ENCODE measurements at regions not wholly inside any gene's neighbourhood (a gene's known extent, or its start where the extent isn't known, plus 50 kb on each side); places are given as distances from the start of the nearest gene placed in this dataset.

DNA sequence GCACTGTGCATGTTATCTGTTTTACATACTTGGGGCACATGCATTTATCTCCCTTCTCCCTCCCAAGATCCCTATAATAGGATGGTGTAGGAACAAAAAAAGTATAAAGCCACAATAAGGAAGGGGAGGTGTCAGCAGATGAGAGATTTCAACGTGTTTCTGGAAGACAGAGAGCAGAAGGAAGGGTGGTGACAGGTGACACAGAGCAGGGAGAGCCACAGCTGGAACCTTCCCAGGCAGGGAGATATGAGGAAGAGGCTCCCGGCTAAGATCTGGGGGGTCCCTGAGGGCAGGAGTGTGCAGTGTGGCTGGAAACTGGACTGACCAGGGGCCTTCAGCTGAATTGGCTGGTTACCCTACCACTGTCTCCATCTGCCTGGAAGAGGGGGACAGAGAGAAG is 107.4 kb downstream of the BCOR start:
- H3K27ac Mint-ChIP-seq, result no peak overlapping the region
- Histone ChIP-seq H3K27me3 (ENCODE audit: insufficient read depth, low read length) (no peaks in the 10 kb centered on the region), H3K9ac (ENCODE audit: extremely low read depth, insufficient read length, low read length) (no peak overlapping the region)

More for the DNA sequence above, 107.4 kb downstream of the BCOR start:
- no peaks in the 10 kb centered on the region for H3K79me1 ChIP-seq (ENCODE audit: insufficient read depth, low read depth, low read length, poor library complexity, severe bottlenecking)
- Mint-ChIP-seq H3K9me3 (peaks cover 58 to 63% of the 10 kb centered on the region in 2 experiments), H3K36me3 (ENCODE audit: insufficient read depth in 1 of 3, low read depth in 3 of 3) (peaks cover 0 to 2% (median 0%) of the 10 kb centered on the region in 3 experiments; a peak in 3 of 7 replicates), H3K4me3 (no peak overlapping the region), H3K4me1 (peaks cover 4 to 13% of the 10 kb centered on the region in 2 experiments), H3K27me3 (ENCODE audit: low read depth) (no peaks in the 10 kb centered on the region; the same call in none of the 2 replicates)
- H3K4me2 ChIP-seq (ENCODE audit: insufficient read depth, insufficient read length, low read length), result no peak overlapping the region
- no peak overlapping the region for H3K18ac ChIP-seq (ENCODE audit: insufficient read length, low read depth, low read length)
- no peak overlapping the region for H3K23ac ChIP-seq (ENCODE audit: insufficient read length, low read depth, low read length)
- no peak overlapping the region for H3K27ac ChIP-seq (ENCODE audit: insufficient read length, low read depth, low read length)
- no peak overlapping the region for H4K91ac ChIP-seq (ENCODE audit: insufficient read length, low read depth, low read length)
- no peak overlapping the region for H3T11ph ChIP-seq (ENCODE audit: low read length)
- no peak overlapping the region for H2AFZ ChIP-seq (ENCODE audit: low read length)
- no peak overlapping the region for H3K4ac ChIP-seq (ENCODE audit: low read depth, low read length)
- no peak overlapping the region for H3K56ac ChIP-seq (ENCODE audit: insufficient read length, low read depth, low read length)
- no peak overlapping the region for H2BK15ac ChIP-seq (ENCODE audit: low read depth, low read length)
- H4K8ac ChIP-seq (replicated peaks; ENCODE audit: insufficient read length, low read depth, low read length), result no peak overlapping the region
- H3K9me3 ChIP-seq (ENCODE audit: control insufficient read depth, low read depth, low read length), result no peaks in the 10 kb centered on the region
- H2BK20ac ChIP-seq (ENCODE audit: low read depth, low read length, poor library complexity, severe bottlenecking), result no peak overlapping the region
- WGBS (ENCODE audit: extremely low coverage, insufficient read length, low lambda C conversion rate), result no CpG with 5 or more reads among the region's 2 CpGs
- no peak overlapping the region for H4K5ac ChIP-seq (ENCODE audit: insufficient read length, low read depth, low read length)
- H3K4me1 ChIP-seq (ENCODE audit: insufficient read depth, low read length), result no peaks in the 10 kb centered on the region
- H3K14ac ChIP-seq (ENCODE audit: insufficient read depth, low read length), result no peak overlapping the region
- H2BK5ac ChIP-seq (ENCODE audit: insufficient read length, low read length), result no peak overlapping the region
- no peak for TF ChIP-seq CTCF (conservative IDR thresholded peaks at IDR 0.05)
- H3K79me2 ChIP-seq (ENCODE audit: insufficient read depth, low read length), result no peaks in the 10 kb centered on the region
- no peaks in the 10 kb centered on the region for H4K20me1 ChIP-seq (ENCODE audit: control insufficient read depth, insufficient read depth, insufficient read length)
- no peaks in the 10 kb centered on the region for H3K23me2 ChIP-seq (ENCODE audit: insufficient read length, low read depth, low read length, poor library complexity, severe bottlenecking)
- H2BK120ac ChIP-seq (ENCODE audit: low read depth, low read length, poor library complexity, severe bottlenecking), result no peak overlapping the region
- no peak overlapping the region for H2AK5ac ChIP-seq (ENCODE audit: insufficient read length, low read length)
- DNase-seq, result no peak
- H2BK12ac ChIP-seq (ENCODE audit: insufficient read length, low read depth, low read length), result no peak overlapping the region

All from H9 (cell line).